ENCODE measurements at regions not wholly inside any gene's neighbourhood (a gene's known extent, or its start where the extent isn't known, plus 50 kb on each side); places are given as distances from the start of the nearest gene placed in this dataset.
"Not testable (repeated sequence)": the region's sequence is repeated elsewhere in the genome, so short reads cannot be mapped to it uniquely, and the experiment has no call there.

- Histone ChIP-seq H3K4me1 (ENCODE audit: control insufficient read depth in 2 of 2, insufficient read depth in 2 of 2, low read length in 2 of 2) (no peaks in the 10 kb centered on the region), H3K36me3 (ENCODE audit: control insufficient read depth in 2 of 2, insufficient read depth in 2 of 2, low read length in 1 of 2) (no peaks in the 10 kb centered on the region), H3K4me3 (ENCODE audit: low read length in 2 of 2) (no peak overlapping the region), H3K9me3 (ENCODE audit: control insufficient read depth in 2 of 2, insufficient read depth in 1 of 2, low read length in 1 of 2) (no peaks in the 10 kb centered on the region), H3K27me3 (ENCODE audit: control insufficient read depth in 2 of 2, insufficient read depth in 1 of 2, low read length in 1 of 2) (no peaks in the 10 kb centered on the region), H3K27ac (ENCODE audit: low read depth in 1 of 2, low read length in 1 of 2) (no peak overlapping the region)
- WGBS = 96% methylated on average over 3 of the region's 3 CpGs
- no peak for DNase-seq (ENCODE audit: low read depth in 6 of 9, low spot score in 9 of 9)
Observed at GRCh38 chr5:130939059-130939458, 226.0 kb downstream of the HINT1 start.

- Histone ChIP-seq H3K27me3 (ENCODE audit: control insufficient read depth in 2 of 2, insufficient read depth in 1 of 2, low read length in 1 of 2) (no peaks in the 10 kb centered on the region), H3K4me1 (ENCODE audit: control insufficient read depth in 2 of 2, insufficient read depth in 2 of 2, low read length in 2 of 2) (no peaks in the 10 kb centered on the region), H3K9me3 (ENCODE audit: control insufficient read depth in 2 of 2, insufficient read depth in 1 of 2, low read length in 1 of 2) (no peaks in the 10 kb centered on the region), H3K4me3 (ENCODE audit: low read length in 2 of 2) (no peak overlapping the region), H3K36me3 (ENCODE audit: control insufficient read depth in 2 of 2, insufficient read depth in 2 of 2, low read length in 1 of 2) (no peaks in the 10 kb centered on the region), H3K27ac (ENCODE audit: low read depth in 1 of 2, low read length in 1 of 2) (no peak overlapping the region)
- WGBS = 98% methylated on average over 2 of the region's 2 CpGs
- no peak for DNase-seq (ENCODE audit: low read depth in 6 of 9, low spot score in 9 of 9)
Observed at GRCh38 chr5:130937046-130937445, 228.0 kb downstream of the HINT1 start.

- no peak for DNase-seq (ENCODE audit: low read depth in 6 of 9, low spot score in 9 of 9)
- Histone ChIP-seq H3K27me3 (ENCODE audit: control insufficient read depth in 2 of 2, insufficient read depth in 1 of 2, low read length in 1 of 2) (no peaks in the 10 kb centered on the region), H3K4me1 (ENCODE audit: control insufficient read depth in 2 of 2, insufficient read depth in 2 of 2, low read length in 2 of 2) (no peaks in the 10 kb centered on the region), H3K9me3 (ENCODE audit: control insufficient read depth in 2 of 2, insufficient read depth in 1 of 2, low read length in 1 of 2) (no peaks in the 10 kb centered on the region), H3K4me3 (ENCODE audit: low read length in 2 of 2) (no peak overlapping the region), H3K27ac (ENCODE audit: low read depth in 1 of 2, low read length in 1 of 2) (no peak overlapping the region), H3K36me3 (ENCODE audit: control insufficient read depth in 2 of 2, insufficient read depth in 2 of 2, low read length in 1 of 2) (no peaks in the 10 kb centered on the region)
- WGBS = 95% methylated on average over 3 of the region's 3 CpGs
Observed at GRCh38 chr5:130923543-130924124, 241.4 kb downstream of the HINT1 start.

GRCh38 chr5:130912088-130912487 lies 253.0 kb downstream of the HINT1 start:
- H3K9me3 ChIP-seq (ENCODE audit: control insufficient read depth in 2 of 2, insufficient read depth in 1 of 2, low read length in 1 of 2) = no peaks in the 10 kb centered on the region
- DNase-seq (ENCODE audit: low read depth in 6 of 9, low spot score in 9 of 9) = no peak
- H3K27ac ChIP-seq (ENCODE audit: low read depth in 1 of 2, low read length in 1 of 2) = no peak overlapping the region
- H3K4me1 ChIP-seq (ENCODE audit: control insufficient read depth in 2 of 2, insufficient read depth in 2 of 2, low read length in 2 of 2) = no peaks in the 10 kb centered on the region
- H3K27me3 ChIP-seq (ENCODE audit: control insufficient read depth in 2 of 2, insufficient read depth in 1 of 2, low read length in 1 of 2) = no peaks in the 10 kb centered on the region
- no peaks in the 10 kb centered on the region for H3K36me3 ChIP-seq (ENCODE audit: control insufficient read depth in 2 of 2, insufficient read depth in 2 of 2, low read length in 1 of 2)
- no peak overlapping the region for H3K4me3 ChIP-seq (ENCODE audit: low read length in 2 of 2)

- Histone ChIP-seq H3K27me3 (ENCODE audit: control insufficient read depth in 2 of 2, insufficient read depth in 1 of 2, low read length in 1 of 2) (no peaks in the 10 kb centered on the region), H3K9me3 (ENCODE audit: control insufficient read depth in 2 of 2, insufficient read depth in 1 of 2, low read length in 1 of 2) (no peaks in the 10 kb centered on the region), H3K4me1 (ENCODE audit: control insufficient read depth in 2 of 2, insufficient read depth in 2 of 2, low read length in 2 of 2) (no peaks in the 10 kb centered on the region), H3K36me3 (ENCODE audit: control insufficient read depth in 2 of 2, insufficient read depth in 2 of 2, low read length in 1 of 2) (no peaks in the 10 kb centered on the region), H3K27ac (ENCODE audit: low read depth in 1 of 2, low read length in 1 of 2) (no peak overlapping the region), H3K4me3 (ENCODE audit: low read length in 2 of 2) (no peak overlapping the region)
- WGBS = 97% methylated on average over 3 of the region's 3 CpGs
- DNase-seq (ENCODE audit: low read depth in 6 of 9, low spot score in 9 of 9) = no peak
Observed at GRCh38 chr5:130908186-130908585, 256.9 kb downstream of the HINT1 start.

GRCh38 chr5:130897537-130898195 lies 267.4 kb downstream of the HINT1 start:
- 95% methylated on average over 24 of the region's 24 CpGs for WGBS
- not testable (repeated sequence) for DNase-seq (ENCODE audit: low read depth in 6 of 9, low spot score in 9 of 9); H3K4me3 ChIP-seq (ENCODE audit: low read length in 2 of 2); H3K36me3 ChIP-seq (ENCODE audit: control insufficient read depth in 2 of 2, insufficient read depth in 2 of 2, low read length in 1 of 2); H3K9me3 ChIP-seq (ENCODE audit: control insufficient read depth in 2 of 2, insufficient read depth in 1 of 2, low read length in 1 of 2); H3K27me3 ChIP-seq (ENCODE audit: control insufficient read depth in 2 of 2, insufficient read depth in 1 of 2, low read length in 1 of 2); H3K27ac ChIP-seq (ENCODE audit: low read depth in 1 of 2, low read length in 1 of 2); H3K4me1 ChIP-seq (ENCODE audit: control insufficient read depth in 2 of 2, insufficient read depth in 2 of 2, low read length in 2 of 2)

GRCh38 chr5:130897181-130897536 lies 267.9 kb downstream of the HINT1 start:
- not testable (repeated sequence) for H3K27me3 ChIP-seq (ENCODE audit: control insufficient read depth in 2 of 2, insufficient read depth in 1 of 2, low read length in 1 of 2); H3K27ac ChIP-seq (ENCODE audit: low read depth in 1 of 2, low read length in 1 of 2); DNase-seq (ENCODE audit: low read depth in 6 of 9, low spot score in 9 of 9); H3K9me3 ChIP-seq (ENCODE audit: control insufficient read depth in 2 of 2, insufficient read depth in 1 of 2, low read length in 1 of 2); H3K4me3 ChIP-seq (ENCODE audit: low read length in 2 of 2); H3K36me3 ChIP-seq (ENCODE audit: control insufficient read depth in 2 of 2, insufficient read depth in 2 of 2, low read length in 1 of 2); H3K4me1 ChIP-seq (ENCODE audit: control insufficient read depth in 2 of 2, insufficient read depth in 2 of 2, low read length in 2 of 2)
- WGBS = 97% methylated on average over 2 of the region's 2 CpGs

- no peaks in the 10 kb centered on the region for H3K27me3 ChIP-seq (ENCODE audit: control insufficient read depth in 2 of 2, insufficient read depth in 1 of 2, low read length in 1 of 2)
- no peak overlapping the region for H3K27ac ChIP-seq (ENCODE audit: low read depth in 1 of 2, low read length in 1 of 2)
- no peaks in the 10 kb centered on the region for H3K9me3 ChIP-seq (ENCODE audit: control insufficient read depth in 2 of 2, insufficient read depth in 1 of 2, low read length in 1 of 2)
- no peak overlapping the region for H3K4me3 ChIP-seq (ENCODE audit: low read length in 2 of 2)
- H3K36me3 ChIP-seq (ENCODE audit: control insufficient read depth in 2 of 2, insufficient read depth in 2 of 2, low read length in 1 of 2) = no peaks in the 10 kb centered on the region
- H3K4me1 ChIP-seq (ENCODE audit: control insufficient read depth in 2 of 2, insufficient read depth in 2 of 2, low read length in 2 of 2) = no peaks in the 10 kb centered on the region
- 96% methylated on average over 2 of the region's 2 CpGs for WGBS
- no peak for DNase-seq (ENCODE audit: low read depth in 6 of 9, low spot score in 9 of 9)
Observed at GRCh38 chr5:130896636-130897035, 268.4 kb downstream of the HINT1 start.

- Histone ChIP-seq H3K4me1 (ENCODE audit: control insufficient read depth in 2 of 2, insufficient read depth in 2 of 2, low read length in 2 of 2) (no peaks in the 10 kb centered on the region), H3K9me3 (ENCODE audit: control insufficient read depth in 2 of 2, insufficient read depth in 1 of 2, low read length in 1 of 2) (no peaks in the 10 kb centered on the region), H3K27ac (ENCODE audit: low read depth in 1 of 2, low read length in 1 of 2) (no peak overlapping the region), H3K27me3 (ENCODE audit: control insufficient read depth in 2 of 2, insufficient read depth in 1 of 2, low read length in 1 of 2) (no peaks in the 10 kb centered on the region), H3K36me3 (ENCODE audit: control insufficient read depth in 2 of 2, insufficient read depth in 2 of 2, low read length in 1 of 2) (no peaks in the 10 kb centered on the region), H3K4me3 (ENCODE audit: low read length in 2 of 2) (no peak overlapping the region)
- no peak for DNase-seq (ENCODE audit: low read depth in 6 of 9, low spot score in 9 of 9)
- 94% methylated on average over 1 of the region's 1 CpG for WGBS
Observed at GRCh38 chr5:130893006-130893405, 272.1 kb downstream of the HINT1 start.
